NCI-H82 treated with DMSO at 0.1 percent for 48 hours (cell line): ENCODE measurements at regions not wholly inside any gene's neighbourhood (a gene's known extent, or its start where the extent isn't known, plus 50 kb on each side); places are given as distances from the start of the nearest gene placed in this dataset.
A peak's percentile ranks its signal among the peaks of the same experiment; 100 is the strongest.

Experiments
- DNase-seq: peaks from one replicate; lab custom pipeline; 2025; ENCODE audit not compliant: unreplicated experiment; lab: John Stamatoyannopoulos, UW

GRCh38 chr7:35581605-35582210 is 113.2 kb downstream of the HERPUD2 start:
- no peak for DNase-seq

DNA sequence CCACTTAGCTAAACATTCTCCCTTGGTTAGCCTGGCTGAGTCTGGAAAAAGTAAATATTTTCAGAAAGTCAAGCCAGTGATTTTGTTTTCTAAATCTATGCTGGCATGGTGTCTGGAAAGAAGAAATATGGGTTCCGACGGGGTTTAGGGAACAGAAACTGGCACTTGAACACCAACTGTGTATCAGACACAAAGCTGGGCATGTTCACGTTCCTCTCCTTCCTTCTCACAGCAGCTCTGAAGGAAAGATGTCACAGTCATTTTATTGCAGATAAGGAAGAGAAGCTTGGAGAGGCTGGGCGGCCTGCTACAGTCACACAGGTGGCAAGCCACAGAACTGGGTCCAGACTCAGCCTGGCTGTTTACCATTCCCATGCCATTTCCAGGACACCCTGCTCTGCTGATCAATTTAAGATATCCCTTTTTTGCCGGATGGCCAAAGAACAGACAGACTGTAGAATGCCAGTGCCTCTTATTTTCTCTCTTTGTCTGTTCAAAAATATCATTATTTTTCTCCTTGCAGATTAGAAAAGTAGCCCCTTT is 118.8 kb downstream of the HERPUD2 start:
- no peak for DNase-seq

DNA sequence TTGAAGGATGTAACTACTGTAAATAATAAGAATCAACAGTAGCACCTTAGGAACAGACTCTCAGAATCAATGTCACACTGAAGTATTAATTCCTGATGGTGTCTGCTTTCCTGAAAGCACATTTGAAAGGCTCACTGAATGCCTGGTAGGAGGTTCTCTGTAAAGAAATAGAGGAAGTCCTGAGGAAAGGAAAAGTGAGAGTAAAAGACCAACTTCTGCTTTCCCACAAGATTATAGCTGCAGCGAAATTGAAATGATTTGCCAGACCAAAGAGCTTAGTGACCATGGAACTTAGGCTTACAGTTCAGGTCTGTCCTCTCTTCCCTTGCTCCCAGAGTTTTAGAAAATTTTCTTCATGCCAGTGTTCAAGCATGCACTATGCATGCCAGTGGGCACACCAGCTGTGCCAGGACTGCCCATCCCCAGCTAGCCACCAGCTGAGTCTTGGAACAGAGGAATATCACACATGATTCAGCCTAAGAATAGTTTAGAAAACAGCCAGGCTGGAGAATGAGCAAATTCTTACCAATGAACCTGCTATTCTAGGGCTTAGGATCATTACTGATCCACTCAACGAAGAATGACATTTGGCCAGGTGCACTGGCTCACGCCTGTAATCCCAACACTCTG is 123.2 kb downstream of the HERPUD2 start:
- no peak for DNase-seq

GRCh38 chr7:35570937-35571336 is 124.0 kb downstream of the HERPUD2 start:
- no peak for DNase-seq

DNA sequence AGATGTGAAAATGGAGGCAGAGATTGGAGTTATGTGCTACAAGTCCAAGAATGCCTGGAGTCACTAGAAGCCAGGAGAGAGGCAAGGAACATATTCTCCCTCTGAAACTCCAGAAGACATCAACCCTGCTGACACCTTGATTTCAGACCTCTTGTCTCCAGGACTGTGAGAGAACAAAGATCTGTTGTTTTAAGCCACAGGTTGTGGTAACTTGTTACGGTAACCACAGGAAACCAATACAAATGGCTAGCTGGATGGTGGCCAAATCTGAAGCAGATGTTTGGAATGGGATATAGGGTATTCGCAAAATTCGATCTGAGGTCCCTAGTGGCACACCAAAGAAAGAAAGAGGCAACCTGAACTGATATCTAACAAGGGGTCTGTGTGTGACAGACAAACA is 129.0 kb downstream of the HERPUD2 start:
- no peak for DNase-seq

GRCh38 chr7:35558841-35559240 is 136.1 kb downstream of the HERPUD2 start:
- DNase-seq, result no peak

- no peak for DNase-seq
Measured at GRCh38 chr7:35556515-35557471, 138.1 kb downstream of the HERPUD2 start.

DNA sequence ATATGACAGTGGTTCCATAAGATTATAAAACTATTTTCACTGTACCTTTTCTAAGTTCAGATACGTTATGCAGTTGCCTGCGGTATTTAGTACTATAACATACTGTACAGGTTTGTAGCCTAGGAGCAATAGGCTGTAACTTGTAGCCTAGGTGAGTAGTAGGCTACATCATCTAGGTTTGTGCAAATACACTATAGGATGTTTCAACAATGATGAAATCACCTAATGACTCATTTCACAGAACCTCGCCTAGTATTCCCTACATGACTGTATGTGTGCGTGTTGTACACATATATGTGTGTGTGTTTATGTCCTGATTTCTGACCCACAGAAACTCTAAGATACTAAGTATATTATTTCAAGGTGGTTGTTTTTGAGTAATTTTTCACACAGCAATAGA is 139.0 kb downstream of the HERPUD2 start:
- DNase-seq, result no peak

GRCh38 chr7:35555386-35555785 is 139.5 kb downstream of the HERPUD2 start:
- DNase-seq, result no peak

DNA sequence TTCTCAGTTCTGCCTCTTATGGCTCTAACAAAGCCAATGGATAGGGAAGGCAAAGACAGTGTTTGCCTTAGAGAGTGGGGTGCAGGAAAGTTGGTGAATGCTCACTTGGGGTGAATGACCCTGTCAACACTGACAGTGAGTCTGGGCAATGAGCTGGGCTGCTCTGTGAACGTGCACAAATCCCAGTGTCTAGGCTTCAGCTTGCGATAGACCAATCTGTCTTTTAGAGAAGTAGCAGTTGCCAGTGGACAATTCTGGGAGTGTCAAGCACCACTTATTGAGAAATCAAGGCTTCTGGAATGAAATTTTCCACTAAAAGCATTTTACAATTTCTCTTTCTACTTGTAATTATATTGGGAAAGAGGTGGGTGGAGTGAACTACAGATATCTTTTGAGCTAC is 141.4 kb downstream of the HERPUD2 start:
- no peak for DNase-seq

DNA sequence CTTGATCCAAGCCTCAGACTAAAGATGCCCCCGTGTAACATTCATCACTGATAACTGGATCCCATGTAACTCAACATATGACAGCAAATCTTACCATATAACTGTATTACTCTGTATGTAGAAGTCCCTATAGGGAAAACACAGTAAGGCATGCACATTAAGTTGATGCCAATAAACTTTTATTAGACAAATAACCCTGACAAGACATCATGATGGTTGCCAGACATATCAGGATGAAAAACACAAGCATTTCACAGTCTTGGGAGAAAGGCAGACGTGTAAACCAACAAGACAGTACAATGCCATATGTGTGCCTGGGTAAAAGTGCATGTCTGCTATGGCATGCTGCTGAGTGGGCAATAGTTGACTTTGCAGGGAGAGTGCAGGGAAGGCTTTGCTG is 142.2 kb downstream of the HERPUD2 start:
- DNase-seq, result no peak

DNA sequence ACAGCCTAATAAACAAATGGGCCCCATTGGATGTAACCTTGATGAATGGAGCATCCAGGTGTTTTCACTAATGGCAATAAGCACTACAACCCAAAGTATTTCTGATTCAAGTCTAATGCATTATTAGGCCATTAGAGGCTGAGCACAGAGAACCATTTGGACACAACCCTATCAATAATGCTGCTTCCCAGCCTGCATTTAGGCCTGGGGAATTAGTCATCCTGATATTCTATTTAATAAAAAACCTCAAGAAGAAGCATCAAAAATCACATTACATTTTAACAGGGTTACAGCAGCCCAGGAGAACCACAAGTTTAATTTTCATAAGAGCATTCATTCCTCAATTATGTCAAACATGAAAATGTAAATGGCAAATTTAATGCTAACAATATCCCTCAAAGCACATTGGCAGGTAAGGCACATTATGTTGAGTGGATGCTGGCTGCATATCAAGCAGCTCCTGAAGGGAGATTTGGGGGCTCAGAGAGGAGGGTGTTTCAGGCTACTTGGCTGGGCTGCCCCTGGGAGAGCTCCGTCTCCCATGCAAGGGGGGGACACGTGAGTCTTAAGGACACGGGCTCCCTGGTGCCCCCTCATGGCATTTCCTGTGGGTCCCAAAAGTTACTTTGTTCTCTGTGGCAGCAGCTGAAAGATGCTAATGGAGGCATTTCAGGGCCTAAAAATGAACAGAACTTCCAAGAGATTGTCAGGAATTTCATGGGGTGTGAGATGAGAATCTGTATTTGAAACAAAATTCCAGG is 143.4 kb downstream of the HERPUD2 start:
- DNase-seq, result no peak

- no peak for DNase-seq
Measured at GRCh38 chr7:35550831-35551230, 144.1 kb downstream of the HERPUD2 start.

DNA sequence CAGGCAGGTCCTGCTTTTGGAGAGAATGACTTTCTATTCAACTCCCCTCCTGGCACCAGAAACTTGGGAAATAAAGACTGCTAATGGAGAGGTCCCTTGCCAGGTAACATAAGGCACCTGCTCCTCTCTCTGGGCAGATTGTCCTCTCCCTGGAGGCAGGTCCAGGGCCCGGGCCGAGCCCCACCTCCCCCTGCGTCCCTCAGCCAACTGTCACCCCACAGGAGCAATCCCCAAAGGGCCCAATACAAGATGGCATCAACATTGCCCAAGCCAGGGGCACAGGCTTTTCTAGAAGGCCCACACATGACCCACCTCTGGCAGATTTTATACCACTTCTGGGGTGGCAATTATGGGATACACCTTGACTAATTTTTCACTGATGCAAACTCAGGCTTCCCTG is 145.2 kb downstream of the HERPUD2 start:
- no peak for DNase-seq

- no peak for DNase-seq
Measured at GRCh38 chr7:35548291-35548690, 146.6 kb downstream of the HERPUD2 start.

DNA sequence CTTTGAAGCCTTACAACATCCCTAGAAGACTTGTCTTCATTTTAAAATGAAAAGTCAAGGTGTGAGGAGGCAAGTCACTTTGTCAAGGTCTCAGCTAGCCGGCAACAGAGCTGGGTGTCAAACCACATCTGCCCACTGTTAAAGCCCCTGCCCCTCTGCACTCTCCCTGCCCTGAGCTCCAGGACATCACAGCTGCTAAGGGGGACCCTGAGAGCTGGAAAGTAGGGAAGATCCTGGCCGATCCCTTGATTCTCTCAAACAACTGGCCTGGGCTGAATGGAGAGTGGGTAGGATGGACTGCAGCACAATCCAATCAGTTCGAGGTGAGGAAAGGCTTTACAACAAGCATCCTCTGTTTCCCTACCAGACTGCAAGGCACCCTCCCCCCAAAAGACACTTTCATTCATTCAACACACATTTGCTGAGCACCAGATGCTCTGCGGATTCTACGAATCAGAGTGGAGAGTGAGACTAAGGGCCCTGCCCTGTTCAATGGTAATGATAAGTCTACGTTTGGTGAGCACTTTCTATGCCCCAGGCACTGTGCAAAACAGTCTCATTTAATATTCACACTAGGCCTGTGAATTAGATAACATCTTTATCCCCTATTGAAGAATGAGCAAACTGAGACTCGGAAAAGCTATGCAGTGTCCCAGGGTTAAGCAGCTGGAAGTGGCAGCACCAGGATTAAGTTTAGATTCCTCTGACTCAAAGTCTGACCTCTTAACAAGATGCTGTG is 148.1 kb downstream of the HERPUD2 start:
- peak; percentile 45 for DNase-seq

GRCh38 chr7:35545831-35546230 is 149.1 kb downstream of the HERPUD2 start:
- DNase-seq, result no peak

DNA sequence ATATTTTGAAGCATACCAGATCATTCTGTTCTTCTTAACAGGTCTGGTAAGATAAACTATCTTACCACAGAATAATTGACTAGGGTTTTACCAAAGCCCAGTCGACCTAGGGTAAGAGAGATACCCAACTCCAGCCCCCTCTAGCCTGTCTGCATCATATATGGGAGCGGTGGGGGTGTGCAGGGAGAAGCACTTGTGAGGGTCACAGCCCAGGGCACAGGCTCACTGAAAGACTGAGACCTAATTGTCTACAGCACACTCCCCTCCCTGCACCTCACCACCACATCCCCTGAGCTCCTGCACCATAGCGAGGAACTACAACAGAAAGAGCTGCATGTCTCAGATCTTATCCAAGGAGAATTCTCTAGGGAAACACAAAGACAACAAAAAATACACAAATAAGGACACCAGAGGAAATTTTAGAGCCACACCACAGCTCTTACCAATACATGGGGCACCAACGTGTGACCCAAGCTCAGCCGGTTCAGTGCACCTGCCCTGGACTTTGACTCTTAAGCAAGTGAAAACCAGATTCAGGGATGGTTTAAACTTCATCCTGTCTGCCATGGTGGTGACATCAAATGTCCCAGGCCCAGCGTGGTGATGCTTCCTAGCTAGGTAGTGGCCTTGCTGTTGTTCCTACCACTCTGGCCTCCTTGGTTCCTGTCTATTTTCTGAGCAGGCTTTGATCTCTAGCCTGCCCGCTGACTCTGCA is 150.8 kb downstream of the HERPUD2 start:
- no peak for DNase-seq
